NCI-H2227 treated with DMSO at 0.1 percent for 48 hours (cell line): ENCODE measurements at regions not wholly inside any gene's neighbourhood (a gene's known extent, or its start where the extent isn't known, plus 50 kb on each side); places are given as distances from the start of the nearest gene placed in this dataset.
"Not testable (repeated sequence)": the region's sequence is repeated elsewhere in the genome, so short reads cannot be mapped to it uniquely, and the experiment has no call there.

Experiments used
- DNase-seq: peaks from one replicate; lab custom pipeline; 2025; lab: John Stamatoyannopoulos, UW

DNA sequence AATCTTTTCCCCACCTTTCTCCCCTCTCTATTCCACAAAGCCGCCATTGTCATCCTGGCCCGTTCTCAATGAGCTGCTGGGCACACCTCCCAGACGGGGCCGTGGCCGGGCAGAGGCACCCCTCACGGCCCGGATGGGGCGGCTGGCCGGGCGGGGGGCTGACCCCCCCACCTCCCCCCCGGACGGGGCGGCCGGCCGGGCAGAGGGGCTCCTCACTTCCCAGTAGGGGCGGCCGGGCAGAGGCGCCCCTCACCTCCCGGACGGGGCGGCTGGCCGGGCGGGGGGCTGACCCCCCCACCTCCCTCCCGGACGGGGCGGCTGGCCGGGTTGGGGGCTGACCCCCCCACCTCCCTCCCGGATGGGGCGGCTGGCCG lies 85.6 kb downstream of the OR2B2 start:
- DNase-seq = not testable (repeated sequence)

DNA sequence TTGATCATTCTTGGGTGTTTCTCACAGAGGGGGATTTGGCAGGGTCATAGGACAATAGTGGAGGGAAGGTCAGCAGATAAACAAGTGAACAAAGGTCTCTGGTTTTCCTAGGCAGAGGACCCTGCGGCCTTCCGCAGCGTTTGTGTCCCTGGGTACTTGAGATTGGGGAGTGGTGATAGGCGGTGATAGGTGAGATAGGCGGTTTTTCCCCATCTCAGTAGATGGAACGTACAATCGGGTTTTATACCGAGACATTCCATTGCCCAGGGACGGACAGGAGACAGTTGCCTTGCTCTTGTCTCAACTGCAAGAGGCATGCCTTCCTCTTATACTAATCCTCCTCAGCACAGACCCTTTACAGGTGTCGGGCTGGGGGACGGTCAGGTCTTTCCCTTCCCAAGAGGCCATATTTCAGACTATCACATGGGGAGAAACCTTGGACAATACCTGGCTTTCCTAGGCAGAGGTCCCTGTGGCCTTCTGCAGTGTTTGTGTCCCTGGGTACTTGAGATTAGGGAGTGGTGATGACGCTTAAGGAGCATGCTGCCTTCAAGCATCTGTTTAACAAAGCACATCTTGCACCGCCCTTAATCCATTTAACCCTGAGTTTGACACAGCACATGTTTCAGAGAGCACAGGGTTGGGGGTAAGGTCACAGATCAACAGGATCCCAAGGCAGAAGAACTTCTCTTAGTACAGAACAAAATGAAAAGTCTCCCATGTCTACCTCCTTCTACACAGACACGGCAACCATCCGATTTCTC lies 86.2 kb downstream of the OR2B2 start:
- DNase-seq = not testable (repeated sequence)

DNA sequence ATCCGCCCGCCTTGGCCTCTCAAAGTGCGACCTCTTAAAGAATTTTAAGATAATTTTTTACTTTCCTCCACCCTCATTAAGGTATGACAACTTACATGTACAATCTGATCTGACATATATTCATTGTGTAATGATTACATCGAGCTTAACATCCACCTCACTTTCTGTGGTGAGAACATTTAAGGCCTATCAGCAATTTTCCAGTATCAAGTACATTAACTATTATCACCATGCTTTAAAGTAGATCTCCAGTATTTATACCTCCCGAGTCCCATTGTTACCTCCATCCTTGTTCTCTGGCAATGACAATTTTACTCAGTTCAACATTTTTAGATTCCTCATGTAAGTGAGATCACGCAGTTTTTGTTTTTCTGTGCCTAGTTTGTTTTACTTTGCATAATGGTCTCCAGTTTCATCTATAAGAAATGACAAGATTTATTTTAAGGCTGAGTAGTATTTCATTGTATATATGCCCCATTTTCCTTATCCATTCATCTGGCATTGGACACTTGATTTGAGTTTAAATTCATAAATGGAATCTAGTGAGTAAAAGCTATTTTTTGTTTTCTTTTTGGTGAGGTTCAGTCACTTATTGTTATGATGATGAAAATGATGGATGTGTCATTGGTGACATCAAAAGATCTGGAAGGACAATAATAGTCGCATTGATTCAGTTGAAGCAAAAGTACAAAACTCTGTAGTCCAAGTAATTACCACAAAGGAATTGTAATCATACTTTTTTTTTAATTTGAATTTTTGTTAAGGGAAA lies 87.0 kb downstream of the OR2B2 start:
- peak; percentile 39 for DNase-seq

DNA sequence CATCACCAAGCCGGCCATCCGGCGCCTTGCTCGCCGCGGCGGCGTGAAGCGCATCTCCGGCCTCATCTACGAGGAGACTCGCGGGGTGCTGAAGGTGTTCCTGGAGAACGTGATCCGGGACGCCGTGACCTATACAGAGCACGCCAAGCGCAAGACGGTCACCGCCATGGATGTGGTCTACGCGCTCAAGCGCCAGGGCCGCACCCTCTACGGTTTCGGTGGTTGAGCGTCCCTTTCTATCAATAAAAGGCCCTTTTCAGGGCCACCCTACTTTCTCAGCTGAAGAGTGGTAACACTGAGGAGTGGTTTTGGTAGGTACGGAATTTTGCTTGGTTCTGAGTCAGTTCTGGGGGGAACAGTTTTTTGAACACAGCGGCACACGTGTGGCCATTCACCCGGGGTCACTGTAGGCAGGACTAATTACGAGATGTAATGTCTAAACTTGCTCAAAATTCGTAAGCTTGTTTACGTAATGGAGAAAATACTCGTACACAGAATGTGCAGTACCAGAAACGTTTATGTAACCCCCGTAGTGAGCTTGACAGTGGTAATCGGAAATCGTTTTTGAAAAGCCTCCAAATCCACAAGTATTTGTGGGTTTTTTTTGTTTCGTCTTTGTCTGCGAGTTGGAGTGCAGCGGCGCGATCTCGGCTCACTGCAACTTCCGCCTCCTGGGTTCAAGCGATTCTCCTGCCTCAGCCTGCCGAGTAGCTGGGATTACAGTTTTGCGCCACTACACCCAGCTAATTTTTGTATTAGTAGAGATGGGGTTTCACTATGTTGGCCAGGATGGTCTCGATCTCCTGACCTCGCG lies 87.8 kb downstream of the OR2B2 start:
- peak; percentile 64 for DNase-seq

DNA sequence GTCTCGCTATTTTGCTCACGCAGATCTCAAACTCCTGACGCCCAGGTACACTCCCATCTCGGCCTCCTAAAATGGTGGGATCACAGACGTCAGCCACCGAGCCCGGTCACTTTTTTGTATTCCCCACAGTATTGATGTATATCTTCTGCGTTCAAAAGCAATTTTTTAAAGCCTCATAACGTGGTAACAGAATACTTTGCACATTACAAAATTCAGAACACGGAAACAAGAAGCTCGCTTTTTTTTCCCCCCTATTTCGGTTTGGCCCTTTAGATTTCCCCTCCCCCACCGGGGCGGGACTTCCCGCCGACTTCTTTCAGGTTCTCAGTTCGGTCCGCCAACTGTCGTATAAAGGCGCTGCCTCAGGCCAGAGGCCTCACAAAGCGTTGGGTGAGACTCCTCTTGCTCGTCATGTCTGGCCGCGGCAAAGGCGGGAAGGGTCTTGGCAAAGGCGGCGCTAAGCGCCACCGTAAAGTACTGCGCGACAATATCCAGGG lies 88.4 kb downstream of the OR2B2 start:
- DNase-seq = peak; percentile 87

DNA sequence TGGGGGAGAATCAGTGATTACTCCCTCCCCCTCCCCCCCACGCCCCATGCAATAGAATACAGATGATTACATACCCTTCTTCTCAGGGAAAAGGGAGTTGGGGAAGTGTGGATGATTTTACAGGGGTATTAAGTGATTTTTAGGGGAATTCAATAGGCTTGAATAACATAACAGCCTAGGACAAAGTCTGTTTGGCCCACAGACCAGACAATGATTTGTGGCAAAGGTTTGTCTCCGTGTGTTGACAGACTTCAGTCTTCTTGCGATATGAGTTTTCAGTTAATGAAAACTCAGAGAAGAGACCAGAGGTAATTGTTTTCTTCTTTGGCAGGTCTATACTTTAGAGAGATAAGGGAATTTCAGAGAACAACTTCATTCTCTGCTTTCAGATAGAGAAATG lies 95.3 kb downstream of the OR2B2 start:
- no peak for DNase-seq

DNA sequence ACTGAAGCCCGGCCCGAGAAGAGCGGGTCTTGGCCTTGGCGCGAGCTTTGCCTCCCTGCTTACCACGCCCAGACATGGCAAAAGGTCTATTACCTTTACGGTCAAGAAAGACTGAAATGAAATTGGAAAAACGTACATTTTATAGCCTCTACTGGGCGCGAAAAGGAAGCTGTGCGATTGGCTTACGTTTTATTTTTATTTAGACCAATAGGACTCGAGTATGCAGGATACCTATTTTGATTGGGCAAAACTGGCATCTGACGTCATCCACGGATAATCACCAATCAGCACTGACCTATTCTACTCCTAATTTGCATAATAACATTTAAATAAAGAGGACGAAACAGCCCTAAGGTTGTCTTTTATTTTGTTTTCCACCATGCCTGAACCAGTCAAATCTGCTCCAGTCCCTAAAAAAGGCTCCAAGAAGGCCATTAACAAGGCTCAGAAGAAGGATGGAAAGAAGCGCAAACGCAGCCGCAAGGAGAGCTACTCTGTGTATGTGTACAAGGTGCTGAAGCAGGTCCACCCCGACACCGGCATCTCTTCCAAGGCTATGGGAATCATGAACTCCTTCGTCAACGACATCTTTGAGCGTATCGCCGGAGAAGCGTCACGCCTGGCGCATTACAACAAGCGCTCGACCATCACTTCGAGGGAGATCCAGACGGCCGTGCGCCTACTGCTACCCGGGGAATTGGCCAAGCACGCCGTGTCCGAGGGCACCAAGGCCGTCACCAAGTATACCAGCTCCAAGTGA lies 97.4 kb downstream of the OR2B2 start:
- DNase-seq = peak; percentile 96

DNA sequence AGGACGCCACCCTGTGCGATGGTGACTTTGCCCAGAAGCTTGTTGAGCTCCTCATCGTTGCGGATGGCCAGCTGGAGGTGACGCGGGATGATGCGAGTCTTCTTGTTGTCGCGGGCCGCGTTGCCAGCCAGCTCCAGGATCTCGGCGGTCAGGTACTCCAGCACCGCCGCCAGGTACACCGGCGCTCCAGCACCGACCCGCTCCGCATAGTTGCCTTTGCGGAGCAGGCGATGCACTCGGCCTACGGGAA lies 97.9 kb downstream of the OR2B2 start:
- not testable (repeated sequence) for DNase-seq

DNA sequence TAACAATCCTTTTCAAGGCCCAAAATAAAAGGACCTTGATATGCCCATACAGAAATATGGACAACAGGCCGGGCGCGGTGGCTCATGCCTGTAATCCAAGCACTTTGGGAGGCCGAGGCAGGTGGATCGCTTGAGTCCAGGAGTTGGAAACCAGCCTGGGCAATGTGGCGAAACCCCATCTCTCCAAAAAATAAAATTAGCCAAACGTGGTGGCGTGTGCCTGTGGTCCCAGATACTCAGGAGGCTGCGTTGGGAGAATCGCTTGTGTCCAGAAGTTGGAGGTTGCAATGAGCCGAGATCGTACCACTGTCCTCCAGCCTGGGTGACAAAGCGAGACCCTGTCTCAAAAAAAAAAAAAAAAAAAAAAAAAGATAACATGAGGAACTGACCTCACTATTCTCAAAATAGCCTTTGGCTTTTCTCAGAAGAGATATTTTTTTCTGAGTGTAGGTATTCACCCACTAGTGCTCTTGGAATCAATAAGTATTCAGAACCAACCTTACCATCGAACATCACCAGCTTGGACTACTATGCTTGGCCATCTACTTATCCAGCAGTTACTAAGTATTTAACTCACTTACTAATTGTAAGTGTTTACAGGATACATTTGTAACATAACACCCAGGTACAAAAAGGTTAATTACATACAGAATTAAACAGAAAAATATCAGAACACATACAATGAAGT lies 99.2 kb downstream of the OR2B2 start:
- DNase-seq = peak; percentile 47

DNA sequence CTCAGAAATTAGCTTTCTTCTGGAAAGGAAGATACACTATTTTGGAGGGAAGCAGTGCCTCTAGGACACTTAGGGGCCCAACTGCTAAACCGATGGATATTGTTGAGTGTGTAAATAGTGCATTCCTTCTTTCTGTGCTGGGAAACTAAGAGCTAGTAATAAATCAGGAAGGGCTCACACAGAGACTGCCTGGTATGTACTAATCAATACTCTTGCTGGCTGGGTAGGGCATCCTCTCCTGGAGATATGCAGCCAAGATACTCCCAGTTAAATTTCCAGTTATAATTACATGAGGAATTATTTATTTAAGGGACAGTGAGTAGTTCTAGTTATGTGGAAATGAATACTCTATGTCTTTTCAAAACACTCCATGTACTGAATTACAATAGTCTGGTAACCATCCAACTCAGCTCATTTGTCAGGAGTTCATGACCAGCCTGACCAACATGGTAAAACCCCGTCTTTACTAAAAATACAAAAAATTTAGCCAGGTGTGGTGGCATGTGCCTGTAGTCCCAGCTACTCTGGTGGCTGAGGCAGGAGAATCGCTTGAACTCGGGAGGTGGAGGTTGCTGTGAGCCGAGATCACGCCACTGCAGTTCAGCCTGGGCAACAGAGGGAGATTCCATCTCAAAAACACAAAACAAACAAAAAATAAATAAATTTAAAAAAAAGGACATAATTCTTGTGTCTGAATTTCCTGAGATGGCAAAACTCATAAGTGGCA lies 100.0 kb downstream of the OR2B2 start:
- peak; percentile 48 for DNase-seq

DNA sequence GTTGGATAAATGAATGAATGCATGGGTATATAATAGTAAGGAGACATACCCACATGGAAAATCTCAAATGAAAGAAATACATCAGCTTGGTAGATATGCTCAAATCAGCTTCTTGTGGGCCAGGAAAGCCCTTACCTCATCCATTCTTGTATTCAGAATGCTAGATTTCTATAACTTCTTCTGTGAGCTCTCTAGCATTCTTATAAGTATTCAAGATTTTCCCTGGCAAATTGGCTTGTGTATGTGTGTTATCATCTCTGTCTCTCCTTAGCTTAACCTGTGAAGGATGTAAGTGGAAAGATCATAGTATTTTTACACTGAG lies 100.8 kb downstream of the OR2B2 start:
- no peak for DNase-seq

DNA sequence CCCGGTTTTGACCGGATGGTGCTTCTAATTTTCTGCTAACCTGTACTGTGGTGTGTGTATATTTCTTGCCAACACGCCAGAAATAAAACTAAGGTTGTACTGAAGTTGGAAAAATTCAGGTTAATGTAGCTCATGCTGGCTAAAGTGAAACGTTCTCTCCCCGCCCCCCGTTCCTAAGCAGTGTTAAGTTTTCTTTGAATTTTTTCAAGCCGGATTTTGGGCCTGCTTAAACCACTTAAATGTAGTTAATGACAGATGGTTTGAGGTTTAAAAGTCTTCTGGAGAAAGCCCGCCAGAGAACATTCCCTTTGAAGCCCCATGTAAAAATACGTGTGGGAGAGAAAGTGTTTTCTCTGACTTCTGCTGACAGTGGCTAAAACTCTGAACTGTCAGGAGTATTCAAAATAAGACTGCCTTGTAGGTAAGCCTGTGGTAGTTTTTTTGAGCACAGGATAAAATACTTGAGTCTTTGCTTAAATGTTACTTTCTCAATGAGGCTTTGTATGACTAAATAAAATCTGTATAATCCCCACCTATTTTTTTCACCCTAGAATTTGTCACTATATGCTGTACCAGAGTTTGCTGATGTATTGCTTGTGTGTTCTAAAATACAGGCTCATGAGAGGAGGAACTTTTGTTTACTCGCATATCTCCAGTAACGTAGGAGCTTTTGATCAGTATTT lies 101.3 kb downstream of the OR2B2 start:
- DNase-seq = no peak

DNA sequence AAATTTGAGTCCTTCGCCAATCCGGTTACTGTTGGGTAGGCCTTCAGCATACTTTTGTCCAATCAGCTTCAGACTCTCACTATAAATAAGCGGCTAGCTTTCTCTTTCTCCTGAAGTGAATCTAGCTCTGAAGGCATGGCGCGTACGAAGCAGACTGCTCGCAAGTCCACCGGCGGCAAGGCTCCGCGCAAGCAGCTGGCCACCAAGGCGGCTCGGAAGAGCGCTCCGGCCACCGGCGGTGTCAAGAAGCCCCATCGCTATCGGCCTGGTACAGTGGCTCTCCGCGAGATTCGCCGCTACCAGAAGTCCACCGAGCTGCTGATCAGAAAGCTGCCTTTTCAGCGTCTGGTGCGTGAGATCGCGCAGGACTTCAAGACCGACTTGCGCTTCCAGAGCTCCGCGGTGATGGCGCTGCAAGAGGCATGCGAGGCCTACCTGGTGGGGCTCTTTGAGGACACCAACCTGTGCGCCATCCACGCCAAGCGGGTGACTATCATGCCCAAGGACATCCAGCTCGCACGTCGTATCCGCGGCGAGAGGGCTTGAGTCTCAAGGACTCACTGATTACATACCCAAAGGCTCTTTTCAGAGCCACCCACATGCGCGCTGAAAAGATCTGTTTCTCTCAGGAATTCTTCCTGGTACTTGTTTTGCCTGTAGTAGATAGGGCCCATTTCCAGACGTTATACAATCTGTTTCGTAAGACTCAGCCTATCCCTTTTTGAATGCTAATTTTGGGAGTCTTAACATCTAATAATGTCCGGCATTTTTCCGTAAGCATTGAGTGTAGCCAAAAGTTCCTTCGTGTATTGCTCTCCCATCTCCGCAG lies 102.0 kb downstream of the OR2B2 start:
- DNase-seq = peak; percentile 94

DNA sequence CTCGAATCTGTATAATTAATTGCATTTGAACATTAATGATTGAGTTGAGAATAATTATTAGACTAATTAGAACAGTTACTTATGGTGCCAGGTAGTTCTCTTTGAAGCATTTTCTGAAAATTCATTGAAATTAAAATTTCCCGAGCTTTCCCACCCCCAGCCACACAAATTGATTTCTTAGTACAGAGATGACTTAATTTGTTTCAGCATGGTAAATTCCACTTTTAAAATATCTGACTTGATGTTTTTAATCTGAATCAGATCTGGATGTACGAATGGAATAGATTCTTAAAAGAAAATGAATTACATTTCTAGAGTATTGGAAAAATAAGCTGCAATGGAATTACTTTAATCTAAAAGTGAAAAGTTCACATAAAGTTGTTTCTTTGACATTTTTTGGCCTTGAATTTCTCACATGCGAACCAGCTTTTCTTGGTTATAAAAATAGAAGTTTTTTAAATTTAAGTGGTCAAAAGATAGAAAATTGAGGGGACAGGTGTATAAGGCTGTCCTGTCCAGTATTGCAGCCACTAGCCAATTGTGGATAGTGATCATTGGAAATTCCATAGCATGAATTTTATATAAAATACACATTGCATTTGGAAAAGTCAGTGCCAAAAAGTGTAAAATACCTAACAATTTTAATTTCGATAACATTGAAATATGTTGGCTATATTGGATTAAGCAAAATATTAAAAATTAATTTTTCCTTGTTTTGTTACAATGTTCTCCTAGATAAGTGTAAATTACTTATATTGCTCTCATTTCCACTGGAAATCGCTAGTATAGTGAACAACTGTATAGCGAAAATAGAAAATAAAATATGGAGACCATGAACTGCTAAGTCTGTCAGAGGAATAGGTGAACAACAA lies 102.9 kb downstream of the OR2B2 start:
- DNase-seq = no peak

DNA sequence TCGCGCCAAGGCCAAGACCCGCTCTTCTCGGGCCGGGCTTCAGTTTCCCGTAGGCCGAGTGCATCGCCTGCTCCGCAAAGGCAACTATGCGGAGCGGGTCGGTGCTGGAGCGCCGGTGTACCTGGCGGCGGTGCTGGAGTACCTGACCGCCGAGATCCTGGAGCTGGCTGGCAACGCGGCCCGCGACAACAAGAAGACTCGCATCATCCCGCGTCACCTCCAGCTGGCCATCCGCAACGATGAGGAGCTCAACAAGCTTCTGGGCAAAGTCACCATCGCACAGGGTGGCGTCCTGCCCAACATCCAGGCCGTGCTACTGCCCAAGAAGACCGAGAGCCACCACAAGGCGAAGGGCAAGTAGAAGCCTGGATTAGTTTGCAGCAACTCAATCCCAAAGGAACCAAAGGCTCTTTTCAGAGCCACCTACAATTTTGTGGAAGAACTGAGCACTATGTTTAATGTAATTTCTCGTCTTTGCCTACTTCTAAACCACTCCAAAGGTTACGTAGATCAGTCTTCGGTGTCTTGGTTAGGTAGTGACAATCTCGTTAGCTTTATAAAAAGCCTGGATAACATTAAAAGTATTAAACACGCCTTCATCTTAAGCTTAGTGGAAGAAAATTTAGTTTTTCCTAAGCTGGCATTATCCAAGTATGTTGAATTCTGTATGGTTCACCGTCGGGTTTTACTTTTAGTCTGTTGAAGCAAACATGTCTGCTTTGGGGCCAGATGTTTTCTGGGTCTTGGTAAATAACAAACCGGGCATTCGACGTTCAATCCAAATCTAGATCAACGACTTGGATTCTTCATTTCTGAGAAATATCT lies 103.7 kb downstream of the OR2B2 start:
- DNase-seq = not testable (repeated sequence)

DNA sequence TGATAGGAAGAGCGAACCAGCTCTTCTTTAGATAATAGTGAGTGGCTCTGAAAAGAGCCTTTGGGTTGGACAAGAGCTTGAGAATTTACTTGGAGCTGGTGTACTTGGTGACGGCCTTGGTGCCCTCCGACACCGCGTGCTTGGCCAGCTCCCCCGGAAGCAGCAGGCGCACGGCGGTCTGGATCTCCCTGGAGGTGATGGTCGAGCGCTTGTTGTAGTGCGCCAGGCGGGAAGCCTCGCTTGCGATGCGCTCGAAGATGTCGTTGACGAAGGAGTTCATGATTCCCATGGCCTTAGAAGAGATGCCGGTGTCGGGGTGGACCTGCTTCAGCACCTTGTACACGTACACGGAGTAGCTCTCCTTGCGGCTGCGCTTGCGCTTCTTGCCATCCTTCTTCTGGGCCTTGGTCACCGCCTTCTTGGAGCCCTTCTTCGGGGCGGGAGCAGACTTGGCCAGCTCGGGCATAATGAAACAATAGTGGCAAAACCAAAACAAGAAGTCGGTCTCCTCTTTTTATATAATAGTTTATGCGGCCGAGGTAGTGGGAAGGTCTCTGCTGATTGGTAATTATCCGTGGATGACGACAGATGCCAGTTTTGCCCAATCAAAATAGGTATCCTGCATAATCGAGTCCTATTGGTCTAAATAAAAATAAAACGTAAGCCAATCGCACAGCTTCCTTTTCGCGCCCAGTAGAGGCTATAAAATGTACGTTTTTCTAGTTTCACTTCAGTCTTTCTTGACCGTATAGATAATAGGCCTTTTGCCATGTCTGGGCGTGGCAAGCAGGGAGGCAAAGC lies 104.6 kb downstream of the OR2B2 start:
- peak; percentile 98 for DNase-seq

DNA sequence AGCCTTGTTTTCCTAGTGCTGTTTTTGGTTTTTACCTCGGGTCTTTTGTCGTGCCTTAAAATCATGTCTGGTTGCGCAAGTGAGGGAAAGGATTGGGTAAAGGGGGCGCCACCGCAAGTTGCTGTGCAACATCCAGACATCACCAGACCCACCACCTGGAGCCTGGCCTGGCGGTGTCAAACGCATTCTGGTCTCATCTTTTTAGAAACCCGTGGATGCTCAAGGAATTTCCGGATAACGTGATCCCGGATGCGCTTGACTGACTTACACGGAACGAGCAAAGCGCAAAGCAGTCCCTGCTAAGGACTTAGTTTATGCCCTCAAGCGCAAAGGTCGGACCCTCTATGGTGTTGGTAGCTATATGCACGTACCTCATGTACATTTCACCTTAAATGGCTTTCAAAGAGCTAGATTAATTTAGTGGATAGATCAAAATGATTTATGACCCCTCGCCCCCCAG lies 105.2 kb downstream of the OR2B2 start:
- DNase-seq = peak; percentile 76
